ENCODE measurements at regions not wholly inside any gene's neighbourhood (a gene's known extent, or its start where the extent isn't known, plus 50 kb on each side); places are given as distances from the start of the nearest gene placed in this dataset.

DNA sequence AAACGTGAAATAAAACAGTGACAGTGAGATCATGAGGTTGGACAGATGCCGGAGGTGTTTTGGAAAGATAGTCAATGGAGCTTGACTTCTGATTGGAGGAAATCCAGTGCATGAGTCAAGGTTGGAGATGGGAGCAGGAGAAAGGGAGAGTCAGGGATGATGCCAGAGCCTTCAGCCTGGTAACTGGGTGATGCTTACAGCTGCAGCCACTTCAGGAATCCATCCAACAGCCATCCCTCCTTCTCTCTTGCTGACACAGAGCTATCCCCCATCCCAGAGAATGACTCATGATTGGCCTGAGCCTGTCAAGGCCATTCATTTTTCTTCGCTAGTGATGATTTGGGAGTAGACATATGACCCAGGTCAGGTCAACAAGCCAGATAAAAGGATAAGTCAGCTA is 112.8 kb downstream of the SAMD5 start:
- TF ChIP-seq ZFX (IDR thresholded peaks at IDR 0.05; ENCODE audit: borderline replicate concordance) (no peak), CTCF (IDR thresholded peaks at IDR 0.05) (no peak)
- H3K27ac ChIP-seq: no peak overlapping the region

DNA sequence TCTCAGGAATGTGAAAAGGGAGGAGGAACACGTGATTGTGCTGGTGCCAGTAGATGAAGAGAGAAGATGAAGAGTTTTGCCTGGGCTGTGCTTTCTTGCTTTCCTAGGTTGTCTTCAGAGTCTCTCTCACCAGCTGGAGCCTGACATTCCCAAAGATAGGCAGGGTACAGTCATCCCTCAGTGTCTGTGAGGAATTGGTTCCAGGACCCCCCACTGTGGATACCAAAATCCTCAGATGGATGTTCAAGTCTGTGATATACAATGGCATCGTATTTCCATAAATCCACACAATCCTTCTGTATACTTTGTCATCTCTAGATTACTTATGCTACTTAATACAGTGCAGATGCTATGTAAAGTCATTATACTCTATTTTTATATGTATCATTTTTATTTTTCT is 113.5 kb downstream of the SAMD5 start:
- no peak for TF ChIP-seq CTCF (IDR thresholded peaks at IDR 0.05)
- TF ChIP-seq ZFX (IDR thresholded peaks at IDR 0.05; ENCODE audit: borderline replicate concordance): no peak
- H3K27ac ChIP-seq: no peak overlapping the region

DNA sequence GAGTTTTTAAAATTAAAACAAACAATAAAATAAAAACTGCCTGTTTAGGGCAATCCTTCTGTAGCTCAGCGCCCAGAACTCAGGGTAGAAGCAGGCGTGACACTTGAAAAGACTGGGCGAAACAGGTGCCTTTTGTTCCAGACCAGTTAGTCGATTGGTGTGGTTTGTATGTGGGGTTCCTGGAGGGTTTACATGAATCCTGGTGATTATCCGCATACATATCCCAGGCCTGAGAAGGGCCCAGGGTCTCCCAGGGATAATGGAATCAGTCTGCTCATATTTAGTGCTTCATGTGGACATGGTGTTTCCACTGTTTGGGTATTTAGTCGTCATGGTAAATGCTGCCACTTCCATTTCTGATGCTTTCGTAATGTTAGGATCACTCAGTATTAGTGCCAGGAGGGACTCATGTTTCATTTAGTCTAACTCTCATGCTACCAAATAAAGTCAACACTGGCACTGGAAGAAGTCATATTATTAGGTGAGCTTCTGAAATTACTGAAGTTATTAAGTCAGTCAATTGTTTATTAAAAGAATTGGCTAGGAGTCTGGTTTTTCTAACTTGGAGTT is 116.5 kb downstream of the SAMD5 start:
- no peak for TF ChIP-seq CTCF (IDR thresholded peaks at IDR 0.05)
- no peak for TF ChIP-seq ZFX (IDR thresholded peaks at IDR 0.05; ENCODE audit: borderline replicate concordance)
- H3K27ac ChIP-seq: no peak overlapping the region

- no peak overlapping the region for H3K27ac ChIP-seq
- TF ChIP-seq CTCF (IDR thresholded peaks at IDR 0.05) (no peak), ZFX (IDR thresholded peaks at IDR 0.05; ENCODE audit: borderline replicate concordance) (no peak)
Observed at GRCh38 chr6:147625946-147626345, 117.5 kb downstream of the SAMD5 start.

GRCh38 chr6:147627411-147627810 is 118.9 kb downstream of the SAMD5 start:
- TF ChIP-seq CTCF (IDR thresholded peaks at IDR 0.05) (no peak), ZFX (IDR thresholded peaks at IDR 0.05; ENCODE audit: borderline replicate concordance) (no peak)
- no peak overlapping the region for H3K27ac ChIP-seq

GRCh38 chr6:147633191-147633590 is 124.7 kb downstream of the SAMD5 start:
- no peak overlapping the region for H3K27ac ChIP-seq
- TF ChIP-seq ZFX (IDR thresholded peaks at IDR 0.05; ENCODE audit: borderline replicate concordance): no peak
- TF ChIP-seq CTCF (IDR thresholded peaks at IDR 0.05): no peak

DNA sequence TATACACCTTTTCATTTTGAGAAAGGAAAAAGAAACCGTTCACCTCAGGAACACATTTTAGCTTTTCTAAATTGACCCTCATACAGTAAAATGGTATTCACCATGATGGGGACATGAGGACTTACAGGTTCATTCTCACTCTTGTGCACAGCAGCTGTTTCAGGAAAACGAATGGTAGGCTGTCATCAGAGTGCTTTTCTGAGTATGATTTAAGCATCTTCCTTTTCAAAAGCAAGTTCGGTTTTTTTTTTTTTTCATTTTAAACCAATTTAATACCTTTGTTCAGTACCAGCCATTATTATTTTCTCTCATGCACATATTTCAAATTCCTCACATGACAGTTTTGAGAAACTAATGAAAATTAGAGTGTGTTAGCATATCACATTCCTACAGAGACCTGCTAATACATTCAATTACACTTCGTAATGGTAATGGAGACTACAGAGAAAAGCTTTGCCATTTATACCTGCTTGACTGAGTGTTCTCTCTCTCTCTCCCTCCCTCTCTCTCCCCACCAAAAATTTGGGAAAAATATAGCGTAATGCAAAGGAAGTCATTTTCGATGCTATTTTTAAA is 129.2 kb downstream of the SAMD5 start:
- TF ChIP-seq CTCF (IDR thresholded peaks at IDR 0.05) (no peak), ZFX (IDR thresholded peaks at IDR 0.05; ENCODE audit: borderline replicate concordance) (no peak)
- no peak overlapping the region for H3K27ac ChIP-seq
